Osteocyte (in vitro differentiated cells): ENCODE measurements at regions not wholly inside any gene's neighbourhood (a gene's known extent, or its start where the extent isn't known, plus 50 kb on each side); places are given as distances from the start of the nearest gene placed in this dataset.
A peak's percentile ranks its signal among the peaks of the same experiment; 100 is the strongest.

Experiments
- DNase-seq: peaks from one replicate; pipeline ENCODE4 v3.0.0; 2021; ENCODE audit warnings: mixed read lengths; ENCODE audit not compliant: unreplicated experiment; ENCODE audit errors: extremely low spot score
- H3K27ac Mint-ChIP-seq: one replicate; pipeline ENCODE4 v1.8.0; 2021; ENCODE audit warnings: mild to moderate bottlenecking, mixed read lengths; ENCODE audit not compliant: unreplicated experiment
- H3K27me3 Mint-ChIP-seq: one replicate; pipeline ENCODE4 v1.8.0; 2021; ENCODE audit warnings: mixed read lengths; ENCODE audit not compliant: unreplicated experiment
- H3K36me3 Mint-ChIP-seq: one replicate; pipeline ENCODE4 v1.8.0; 2021; ENCODE audit warnings: mixed read lengths; ENCODE audit not compliant: unreplicated experiment
- H3K4me1 Mint-ChIP-seq: one replicate; pipeline ENCODE4 v1.8.0; 2021; ENCODE audit warnings: mixed read lengths; ENCODE audit not compliant: unreplicated experiment
- H3K4me3 Mint-ChIP-seq: one replicate; pipeline ENCODE4 v1.8.0; 2021; ENCODE audit warnings: mild to moderate bottlenecking, moderate library complexity, mixed read lengths; ENCODE audit not compliant: unreplicated experiment
- H3K9me3 Mint-ChIP-seq: one replicate; pipeline ENCODE4 v1.8.0; 2021; ENCODE audit warnings: mixed read lengths; ENCODE audit not compliant: unreplicated experiment
- TF ChIP-seq, protein P1 (sequence below): fragments of 200-600 bp; sonication (generic); IDR thresholded peaks from 2 replicates; pipeline ENCODE4 v1.5.0; 2021; ENCODE audit warnings: antibody characterized with exemption, mild to moderate bottlenecking, moderate library complexity

- TF ChIP-seq, protein P1, sequence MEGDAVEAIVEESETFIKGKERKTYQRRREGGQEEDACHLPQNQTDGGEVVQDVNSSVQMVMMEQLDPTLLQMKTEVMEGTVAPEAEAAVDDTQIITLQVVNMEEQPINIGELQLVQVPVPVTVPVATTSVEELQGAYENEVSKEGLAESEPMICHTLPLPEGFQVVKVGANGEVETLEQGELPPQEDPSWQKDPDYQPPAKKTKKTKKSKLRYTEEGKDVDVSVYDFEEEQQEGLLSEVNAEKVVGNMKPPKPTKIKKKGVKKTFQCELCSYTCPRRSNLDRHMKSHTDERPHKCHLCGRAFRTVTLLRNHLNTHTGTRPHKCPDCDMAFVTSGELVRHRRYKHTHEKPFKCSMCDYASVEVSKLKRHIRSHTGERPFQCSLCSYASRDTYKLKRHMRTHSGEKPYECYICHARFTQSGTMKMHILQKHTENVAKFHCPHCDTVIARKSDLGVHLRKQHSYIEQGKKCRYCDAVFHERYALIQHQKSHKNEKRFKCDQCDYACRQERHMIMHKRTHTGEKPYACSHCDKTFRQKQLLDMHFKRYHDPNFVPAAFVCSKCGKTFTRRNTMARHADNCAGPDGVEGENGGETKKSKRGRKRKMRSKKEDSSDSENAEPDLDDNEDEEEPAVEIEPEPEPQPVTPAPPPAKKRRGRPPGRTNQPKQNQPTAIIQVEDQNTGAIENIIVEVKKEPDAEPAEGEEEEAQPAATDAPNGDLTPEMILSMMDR = no peak
- Mint-ChIP-seq H3K27ac (no peak overlapping the region), H3K4me3 (no peak overlapping the region), H3K9me3 (peaks cover 9% of the 10 kb centered on the region), H3K36me3 (no peaks in the 10 kb centered on the region), H3K27me3 (no peaks in the 10 kb centered on the region), H3K4me1 (peaks cover 23% of the 10 kb centered on the region)
- no peak for DNase-seq
Measured at GRCh38 chr6:168968801-168969200, 284.8 kb downstream of the THBS2 start.

DNA sequence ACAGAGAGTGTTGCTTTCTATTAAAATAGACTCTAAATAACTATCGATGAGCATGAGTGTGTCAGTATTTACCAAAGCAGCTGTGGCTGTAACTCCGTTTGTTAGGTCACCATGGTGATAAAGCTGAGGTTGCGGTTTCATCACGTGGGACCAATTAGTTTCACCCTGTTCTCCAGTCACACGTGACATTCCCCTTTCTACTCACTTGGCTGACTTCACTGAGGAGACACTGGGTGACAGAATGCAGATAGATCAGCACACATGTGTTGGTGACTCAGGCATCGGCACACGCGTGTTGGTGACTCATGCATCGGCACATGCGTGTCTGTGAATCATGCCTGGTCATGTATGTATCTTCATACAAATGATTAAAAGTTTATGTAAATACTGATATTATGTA, 285.4 kb downstream of the THBS2 start:
- TF ChIP-seq, protein P1 = no peak
- no peaks in the 10 kb centered on the region for H3K27me3 Mint-ChIP-seq
- H3K4me1 Mint-ChIP-seq = peaks cover 27% of the 10 kb centered on the region
- peak overlapping the region; percentile 70 for H3K27ac Mint-ChIP-seq
- H3K9me3 Mint-ChIP-seq = peaks cover 9% of the 10 kb centered on the region
- H3K4me3 Mint-ChIP-seq = no peak overlapping the region
- no peak for DNase-seq
- no peaks in the 10 kb centered on the region for H3K36me3 Mint-ChIP-seq

DNA sequence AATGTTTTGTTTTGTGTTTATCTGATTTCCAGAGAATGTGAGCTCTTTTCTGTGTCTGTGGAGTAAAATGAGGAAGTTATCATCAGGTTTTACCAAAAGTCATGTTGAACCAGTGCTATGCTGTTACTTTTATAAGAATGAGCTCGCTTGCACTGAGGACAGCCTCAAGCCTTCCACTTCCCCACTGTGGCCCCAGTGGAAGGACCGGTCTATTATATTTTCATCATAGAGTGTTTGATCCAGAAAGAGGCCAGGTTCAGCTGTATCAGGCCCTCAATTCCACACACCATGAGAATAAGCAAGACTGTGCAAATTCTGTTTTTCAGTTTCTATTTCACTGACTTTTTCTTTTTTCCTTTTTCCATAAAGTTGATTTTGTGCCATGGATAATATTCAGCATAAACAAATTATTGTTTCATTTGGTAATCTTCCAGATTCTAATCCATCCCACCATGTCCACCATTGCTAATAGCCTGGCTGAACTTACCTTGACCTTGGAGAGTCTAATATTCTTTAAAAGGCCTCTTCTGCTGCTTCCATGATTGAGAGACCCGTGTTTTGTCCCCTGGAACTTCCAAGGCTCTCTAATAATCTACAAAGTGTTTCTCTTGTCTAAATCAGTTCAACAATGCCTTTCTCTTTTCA, 286.2 kb downstream of the THBS2 start:
- Mint-ChIP-seq H3K36me3 (no peaks in the 10 kb centered on the region), H3K27me3 (no peaks in the 10 kb centered on the region), H3K27ac (peak overlapping the region; percentile 70), H3K9me3 (peaks cover 9% of the 10 kb centered on the region), H3K4me1 (peaks cover 27% of the 10 kb centered on the region), H3K4me3 (no peak overlapping the region)
- TF ChIP-seq, protein P1 = no peak
- DNase-seq = no peak

- H3K27ac Mint-ChIP-seq = peak overlapping the region; percentile 23
- no peaks in the 10 kb centered on the region for H3K36me3 Mint-ChIP-seq
- H3K4me3 Mint-ChIP-seq = no peak overlapping the region
- peaks cover 27% of the 10 kb centered on the region for H3K4me1 Mint-ChIP-seq
- TF ChIP-seq, protein P1 = no peak
- no peaks in the 10 kb centered on the region for H3K27me3 Mint-ChIP-seq
- H3K9me3 Mint-ChIP-seq = peaks cover 9% of the 10 kb centered on the region
- no peak for DNase-seq
Measured at GRCh38 chr6:168964138-168964835, 289.4 kb downstream of the THBS2 start.

GRCh38 chr6:168962886-168963285, 290.8 kb downstream of the THBS2 start:
- TF ChIP-seq, protein P1 = no peak
- H3K27me3 Mint-ChIP-seq = no peaks in the 10 kb centered on the region
- DNase-seq = no peak
- H3K4me3 Mint-ChIP-seq = no peak overlapping the region
- peaks cover 27% of the 10 kb centered on the region for H3K4me1 Mint-ChIP-seq
- H3K9me3 Mint-ChIP-seq = peaks cover 9% of the 10 kb centered on the region
- H3K27ac Mint-ChIP-seq = no peak overlapping the region
- peaks cover 4% of the 10 kb centered on the region for H3K36me3 Mint-ChIP-seq
